Endothelial cell of umbilical vein (primary cell): ENCODE measurements at regions not wholly inside any gene's neighbourhood (a gene's known extent, or its start where the extent isn't known, plus 50 kb on each side); places are given as distances from the start of the nearest gene placed in this dataset.

Experiments used
- BruUV-seq: library from RNA; stranded (reverse); fragments of 400-500 nt; replicated peaks from 2 replicates; lab custom pipeline; 2021; lab: Mats Ljungman, UMichigan
- CTCF ChIA-PET: fragments of 300-600, 350-600 bp; sonication (Branson Sonifier 250); formaldehyde crosslinking; loops from one replicate; lab custom pipeline; 2021; ENCODE audit warnings: antibody characterized with exemption, inconsistent platforms; lab: Charles Lee
- POLR2A ChIA-PET: fragments of 300-600, 350-600 bp; sonication (Branson Sonifier 250); formaldehyde crosslinking; loops from one replicate; lab custom pipeline; 2021; ENCODE audit warnings: antibody characterized with exemption, inconsistent platforms; lab: Charles Lee
- DNase-seq: peaks from one replicate; pipeline ENCODE4 v3.0.0-alpha.2; 2011; ENCODE audit warnings: low read depth, low spot score
- FAIRE-seq: peaks from 2 replicates; lab custom pipeline; 2011; peaks lifted over from hg19 to GRCh38; lab: Jason Lieb, UNC
- H2AFZ ChIP-seq: 2 replicates; pipeline ENCODE4 v1.6.0; 2012; ENCODE audit warnings: low read depth, low read length, control low read depth, inconsistent platforms
- H3K27ac ChIP-seq: 2 replicates; pipeline ENCODE4 v1.5.1; 2011; ENCODE audit warnings: low read depth, mild to moderate bottlenecking, control low read depth, low read length, moderate library complexity; ENCODE audit not compliant: insufficient read depth
- H3K27me3 ChIP-seq, 2 experiments: 2 replicates each; pipeline versions ENCODE4 v1.6.0 to v1.6.1; 2011; ENCODE audit warnings: low read length in 2 of 2, mixed read lengths in 1 of 2; ENCODE audit not compliant: control insufficient read depth in 2 of 2, insufficient read depth in 2 of 2
- H3K36me3 ChIP-seq, 2 experiments: 2 replicates in 1 of 2; 3 replicates in 1 of 2; pipeline ENCODE4 v1.5.1; 2011; ENCODE audit warnings: low read length in 2 of 2, mild to moderate bottlenecking in 1 of 2, moderate library complexity in 1 of 2; ENCODE audit not compliant: control insufficient read depth in 2 of 2, insufficient read depth in 2 of 2; ENCODE audit errors: extremely low read depth in 1 of 2
- H3K4me1 ChIP-seq: 3 replicates; pipeline ENCODE4 v1.5.1; 2011; ENCODE audit warnings: mild to moderate bottlenecking, low read length; ENCODE audit not compliant: control insufficient read depth, insufficient read depth; ENCODE audit errors: extremely low read depth
- H3K4me2 ChIP-seq: 2 replicates; pipeline ENCODE4 v1.6.1; 2011; ENCODE audit warnings: low read length, control low read depth, mixed read lengths; ENCODE audit not compliant: insufficient read depth
- H3K4me3 ChIP-seq, 3 experiments: fragments of 200-600 bp in 1 of 3; sonication (generic), shearing (Covaris generic) in 1 of 3; replicated peaks in 1 of 3; 2 replicates each; pipeline ENCODE4 v1.5.1; 2011 to 2016; ENCODE audit warnings: control low read depth in 3 of 3, low read length in 3 of 3, mild to moderate bottlenecking in 2 of 3, inconsistent platforms in 1 of 3, low read depth in 1 of 3, moderate library complexity in 1 of 3; ENCODE audit not compliant: insufficient read depth in 1 of 3
- H3K79me2 ChIP-seq: 2 replicates; pipeline ENCODE4 v1.6.0; 2012; ENCODE audit warnings: low read length, inconsistent platforms; ENCODE audit not compliant: control insufficient read depth, insufficient read depth
- H3K9ac ChIP-seq: replicated peaks from 2 replicates; pipeline ENCODE3; 2011; ENCODE audit warnings: low read length, control low read depth; ENCODE audit not compliant: insufficient read depth; ENCODE audit errors: extremely low read depth
- H3K9me1 ChIP-seq: replicated peaks from 3 replicates; pipeline ENCODE4 v1.6.0; 2011; ENCODE audit warnings: mild to moderate bottlenecking, low read length; ENCODE audit not compliant: control insufficient read depth, insufficient read depth; ENCODE audit errors: extremely low read depth
- H3K9me3 ChIP-seq: replicated peaks from 2 replicates; pipeline ENCODE4 v1.5.1; 2012; ENCODE audit warnings: low read length, inconsistent platforms; ENCODE audit not compliant: control insufficient read depth, insufficient read depth
- H4K20me1 ChIP-seq: replicated peaks from 2 replicates; pipeline ENCODE3; 2011; ENCODE audit warnings: mild to moderate bottlenecking, low read length; ENCODE audit not compliant: control insufficient read depth, insufficient read depth; ENCODE audit errors: extremely low read depth
- CTCF ChIP-seq, 2 donors: IDR thresholded peaks; 1 replicate in 1 of 2; 2 replicates in 1 of 2; pipeline ENCODE4 v1.5.1; 2011; ENCODE audit warnings: low read length in 2 of 2, mild to moderate bottlenecking in 2 of 2, moderate library complexity in 2 of 2, control low read depth in 1 of 2, inconsistent platforms in 1 of 2, low read depth in 1 of 2; ENCODE audit not compliant: insufficient read depth in 1 of 2; ENCODE audit errors: extremely low read depth in 1 of 2
- EZH2 ChIP-seq: IDR thresholded peaks from 2 replicates; pipeline ENCODE4 v1.6.1; 2012; ENCODE audit warnings: borderline replicate concordance, low read depth, mild to moderate bottlenecking, moderate library complexity, low read length, inconsistent platforms; ENCODE audit not compliant: severe bottlenecking
- FOS ChIP-seq: IDR thresholded peaks from 2 replicates; pipeline ENCODE4 v1.6.1; 2011; ENCODE audit warnings: mild to moderate bottlenecking, low read length, moderate library complexity, borderline replicate concordance; ENCODE audit not compliant: insufficient read depth
- GATA2 ChIP-seq: IDR thresholded peaks from 2 replicates; pipeline ENCODE4 v1.7.0; 2011; ENCODE audit warnings: low read depth, mild to moderate bottlenecking, moderate library complexity, mixed read lengths, low read length; ENCODE audit not compliant: insufficient read length, insufficient read depth
- JUN ChIP-seq: IDR thresholded peaks from 2 replicates; pipeline ENCODE4 v1.6.1; 2011; ENCODE audit warnings: borderline replicate concordance, low read depth; ENCODE audit not compliant: insufficient read length, insufficient read depth
- MAX ChIP-seq: IDR thresholded peaks from 2 replicates; pipeline ENCODE4 v1.6.1; 2011; ENCODE audit not compliant: insufficient read depth, insufficient read length
- POLR2AphosphoS5 ChIP-seq: IDR thresholded peaks from 2 replicates; pipeline ENCODE4 v1.6.1; 2012; ENCODE audit warnings: low read depth, mild to moderate bottlenecking, control low read depth, low read length, moderate library complexity; ENCODE audit not compliant: insufficient read depth
- dilution Hi-C: fragments of 300-500 bp; cut with MboI; formaldehyde crosslinking; loops from one replicate; pipeline ENCODE4 v1.15.0; 2019; ENCODE audit warnings: low sequenced_read_pairs; ENCODE audit not compliant: extremely low pct_ligation_motif_present
- intact Hi-C: fragments of 100-400 bp; cut with micrococcal nuclease; formaldehyde crosslinking; loops from one replicate; pipeline ENCODE4 v1.10.0; 2022

GRCh38 chr2:152974146-152974545 is 255.7 kb downstream of the ARL6IP6 start:
- Histone ChIP-seq H3K4me2 (no peak overlapping the region), H3K9me3 (peaks cover 3% of the 10 kb centered on the region), H3K36me3 (no peaks in the 10 kb centered on the region), H3K79me2 (no peaks in the 10 kb centered on the region), H2AFZ (no peak overlapping the region), H3K4me3 (no peak overlapping the region), H4K20me1 (no peaks in the 10 kb centered on the region), H3K9me1 (no peaks in the 10 kb centered on the region), H3K9ac (no peak overlapping the region), H3K4me1 (no peaks in the 10 kb centered on the region), H3K27me3 (no peaks in the 10 kb centered on the region), H3K27ac (no peak overlapping the region)
- no peak for FAIRE-seq
- POLR2A ChIA-PET, result no interaction called here
- DNase-seq, result no peak
- intact Hi-C loops, result no loop called here
- dilution Hi-C loops, result no loop called here
- BruUV-seq, result no TSS peak
- CTCF ChIA-PET, result no interaction called here
- no peak for TF ChIP-seq CTCF (IDR thresholded peaks at IDR 0.05; ENCODE audit: extremely low read depth in 1 of 2, insufficient read depth in 1 of 2, low read depth in 1 of 2, low read length in 2 of 2)

GRCh38 chr2:152971685-152972084 is 253.3 kb downstream of the ARL6IP6 start:
- POLR2A ChIA-PET, result no interaction called here
- TF ChIP-seq CTCF (IDR thresholded peaks at IDR 0.05; ENCODE audit: extremely low read depth in 1 of 2, insufficient read depth in 1 of 2, low read depth in 1 of 2, low read length in 2 of 2) (no peak), MAX (no peak), GATA2 (no peak), JUN (no peak), FOS (no peak), POLR2AphosphoS5 (no peak), EZH2 (no peak)
- Histone ChIP-seq H3K9ac (no peak overlapping the region), H3K9me3 (peaks cover 3% of the 10 kb centered on the region), H3K36me3 (no peaks in the 10 kb centered on the region), H3K4me3 (no peak overlapping the region), H3K27me3 (no peaks in the 10 kb centered on the region), H3K27ac (no peak overlapping the region), H3K79me2 (no peaks in the 10 kb centered on the region), H3K9me1 (no peaks in the 10 kb centered on the region), H2AFZ (no peak overlapping the region), H4K20me1 (no peaks in the 10 kb centered on the region), H3K4me2 (no peak overlapping the region), H3K4me1 (no peaks in the 10 kb centered on the region)
- dilution Hi-C loops (no loop called here), intact Hi-C loops (no loop called here)
- CTCF ChIA-PET, result no interaction called here
- no TSS peak for BruUV-seq
- FAIRE-seq (no peak), DNase-seq (no peak)
